Smooth muscle cell (in vitro differentiated cells): ENCODE measurements at regions not wholly inside any gene's neighbourhood (a gene's known extent, or its start where the extent isn't known, plus 50 kb on each side); places are given as distances from the start of the nearest gene placed in this dataset.

ENCODE experiments used
- DNase-seq: peaks from one replicate; lab custom pipeline; 2025; ENCODE audit not compliant: unreplicated experiment; lab: John Stamatoyannopoulos, UW
- H2AFZ ChIP-seq: fragments of 200-600 bp; sonication (generic); 2 replicates; pipeline ENCODE4 v1.6.0; 2016; ENCODE audit warnings: antibody characterized with exemption, low read depth, mild to moderate bottlenecking
- H3F3A ChIP-seq: fragments of 200-600 bp; sonication (generic); 2 replicates; pipeline ENCODE4 v1.6.0; 2017; ENCODE audit warnings: antibody characterized with exemption, low read depth
- H3K27ac ChIP-seq: fragments of 200-600 bp; sonication (generic); 2 replicates; pipeline ENCODE4 v1.5.1; 2016; ENCODE audit warnings: low read depth, mild to moderate bottlenecking
- H3K27me3 ChIP-seq: fragments of 200-600 bp; sonication (generic); 2 replicates; pipeline ENCODE4 v1.6.1; 2016; ENCODE audit warnings: low read depth, mild to moderate bottlenecking
- H3K36me3 ChIP-seq: fragments of 200-600 bp; sonication (generic); 2 replicates; pipeline ENCODE4 v1.5.1; 2016; ENCODE audit warnings: low read depth
- H3K4me1 ChIP-seq: fragments of 200-600 bp; sonication (generic); 2 replicates; pipeline ENCODE4 v1.5.1; 2016; ENCODE audit warnings: low read depth
- H3K4me2 ChIP-seq: fragments of 200-600 bp; sonication (generic); 2 replicates; pipeline ENCODE4 v1.6.0; 2016; ENCODE audit warnings: mild to moderate bottlenecking
- H3K4me3 ChIP-seq: fragments of 200-600 bp; sonication (generic); 2 replicates; pipeline ENCODE4 v1.5.1; 2016; ENCODE audit warnings: mild to moderate bottlenecking
- H3K79me2 ChIP-seq: fragments of 200-600 bp; sonication (generic); 2 replicates; pipeline ENCODE4 v1.6.0; 2016; ENCODE audit warnings: low read depth, mild to moderate bottlenecking
- H3K9ac ChIP-seq: fragments of 200-600 bp; sonication (generic); 2 replicates; pipeline ENCODE4 v1.6.0; 2016; ENCODE audit warnings: low read depth
- H3K9me3 ChIP-seq: fragments of 200-600 bp; sonication (generic); replicated peaks from 2 replicates; pipeline ENCODE4 v1.5.1; 2016; ENCODE audit warnings: low read depth
- H4K20me1 ChIP-seq: fragments of 200-600 bp; sonication (generic); 2 replicates; pipeline ENCODE4 v1.6.0; 2016; ENCODE audit warnings: low read depth
- WGBS: methylation state at CpG from one replicate; pipeline ENCODE4 v1.1.7; 2016; ENCODE audit warnings: low lambda C conversion rate; 5-methylcytosine and 5-hydroxymethylcytosine counted together
- TF ChIP-seq, protein P1 (sequence below): fragments of 200-600 bp; sonication (generic); IDR thresholded peaks from 2 replicates; pipeline ENCODE4 v1.5.1; 2017; ENCODE audit warnings: borderline replicate concordance, mild to moderate bottlenecking, antibody characterized with exemption; ENCODE audit not compliant: insufficient read depth, poor library complexity, severe bottlenecking

DNA sequence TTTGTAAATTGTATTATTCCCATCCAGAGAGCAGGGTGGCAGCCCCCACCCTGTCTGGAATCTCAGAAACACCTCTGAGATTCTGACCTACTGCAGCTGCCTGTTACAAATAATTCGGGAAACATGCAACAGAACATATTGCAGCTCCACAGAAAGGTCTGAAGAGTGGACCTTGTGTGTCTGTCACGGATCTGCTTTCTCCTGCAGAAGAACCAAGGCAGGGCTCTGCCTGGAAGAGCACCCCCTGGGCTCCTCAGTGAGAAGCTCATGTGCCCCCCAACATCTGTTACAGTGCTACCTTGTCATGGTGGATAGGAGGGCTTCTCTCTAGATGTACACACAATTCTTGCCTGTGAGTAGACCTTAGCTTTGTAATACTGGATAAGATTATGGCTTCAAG is 286.6 kb upstream of the GATB start:
- Histone ChIP-seq H4K20me1 (no peaks in the 10 kb centered on the region), H3K27ac (no peak overlapping the region), H3K9me3 (no peaks in the 10 kb centered on the region), H3F3A (no peaks in the 10 kb centered on the region), H3K79me2 (no peaks in the 10 kb centered on the region), H3K4me2 (no peak overlapping the region), H3K9ac (no peak overlapping the region), H3K4me1 (peaks cover 11% of the 10 kb centered on the region), H3K36me3 (no peaks in the 10 kb centered on the region), H2AFZ (no peak overlapping the region), H3K27me3 (peaks cover 7% of the 10 kb centered on the region), H3K4me3 (no peak overlapping the region)
- WGBS, result 93% methylated on average over 2 of the region's 2 CpGs
- DNase-seq, result no peak
- TF ChIP-seq, protein P1, sequence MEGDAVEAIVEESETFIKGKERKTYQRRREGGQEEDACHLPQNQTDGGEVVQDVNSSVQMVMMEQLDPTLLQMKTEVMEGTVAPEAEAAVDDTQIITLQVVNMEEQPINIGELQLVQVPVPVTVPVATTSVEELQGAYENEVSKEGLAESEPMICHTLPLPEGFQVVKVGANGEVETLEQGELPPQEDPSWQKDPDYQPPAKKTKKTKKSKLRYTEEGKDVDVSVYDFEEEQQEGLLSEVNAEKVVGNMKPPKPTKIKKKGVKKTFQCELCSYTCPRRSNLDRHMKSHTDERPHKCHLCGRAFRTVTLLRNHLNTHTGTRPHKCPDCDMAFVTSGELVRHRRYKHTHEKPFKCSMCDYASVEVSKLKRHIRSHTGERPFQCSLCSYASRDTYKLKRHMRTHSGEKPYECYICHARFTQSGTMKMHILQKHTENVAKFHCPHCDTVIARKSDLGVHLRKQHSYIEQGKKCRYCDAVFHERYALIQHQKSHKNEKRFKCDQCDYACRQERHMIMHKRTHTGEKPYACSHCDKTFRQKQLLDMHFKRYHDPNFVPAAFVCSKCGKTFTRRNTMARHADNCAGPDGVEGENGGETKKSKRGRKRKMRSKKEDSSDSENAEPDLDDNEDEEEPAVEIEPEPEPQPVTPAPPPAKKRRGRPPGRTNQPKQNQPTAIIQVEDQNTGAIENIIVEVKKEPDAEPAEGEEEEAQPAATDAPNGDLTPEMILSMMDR, result no peak

DNA sequence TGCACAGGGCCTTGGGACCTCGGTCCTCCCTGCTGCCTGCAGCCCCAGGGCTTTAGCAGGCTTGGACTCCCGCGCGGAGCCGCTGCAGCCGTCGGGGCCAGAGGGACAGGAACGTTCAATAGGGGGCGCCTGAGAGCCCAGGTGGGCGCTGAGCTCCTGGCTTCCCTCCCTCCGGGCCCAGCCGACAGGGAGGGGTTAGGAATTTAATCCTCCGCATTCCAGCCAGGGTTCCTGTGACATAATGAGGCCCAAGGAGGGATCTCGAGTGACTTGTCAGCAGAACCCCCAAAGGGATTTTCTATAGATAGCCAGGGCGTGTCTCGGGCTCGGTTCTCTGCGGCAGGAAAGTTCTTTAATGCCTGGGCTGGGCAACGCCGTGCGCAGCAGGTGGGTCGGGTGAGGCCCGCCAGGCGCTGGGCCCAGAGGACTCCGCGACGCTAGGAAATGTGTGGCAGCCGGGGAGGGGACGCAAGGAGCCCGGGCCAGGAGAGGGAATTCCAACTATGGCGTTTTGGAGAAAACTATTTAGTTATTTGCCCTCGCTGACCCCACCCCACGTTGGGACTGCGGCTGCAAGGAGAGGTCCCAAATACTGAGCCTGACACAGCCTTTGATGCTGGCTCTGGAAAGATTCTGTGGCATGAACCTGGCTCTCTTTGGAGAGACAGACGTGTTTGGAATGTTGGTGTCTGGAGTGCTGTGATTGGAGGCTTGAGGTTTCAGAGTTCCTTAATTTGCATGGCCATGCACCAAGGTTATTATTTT is 285.2 kb upstream of the GATB start:
- Histone ChIP-seq H3K27me3 (peaks cover 7% of the 10 kb centered on the region), H3K9ac (no peak overlapping the region), H3K27ac (no peak overlapping the region), H3K4me1 (peaks cover 11% of the 10 kb centered on the region), H4K20me1 (no peaks in the 10 kb centered on the region), H3K79me2 (no peaks in the 10 kb centered on the region), H3K4me2 (peak overlapping the region; percentile 81), H3K4me3 (peak overlapping the region; percentile 30), H3K36me3 (no peaks in the 10 kb centered on the region), H3F3A (no peaks in the 10 kb centered on the region), H3K9me3 (no peaks in the 10 kb centered on the region), H2AFZ (peak overlapping the region; percentile 10)
- DNase-seq, result no peak
- TF ChIP-seq, protein P1, result peak; percentile 51
- WGBS, result 4% methylated on average over 34 of the region's 35 CpGs

DNA sequence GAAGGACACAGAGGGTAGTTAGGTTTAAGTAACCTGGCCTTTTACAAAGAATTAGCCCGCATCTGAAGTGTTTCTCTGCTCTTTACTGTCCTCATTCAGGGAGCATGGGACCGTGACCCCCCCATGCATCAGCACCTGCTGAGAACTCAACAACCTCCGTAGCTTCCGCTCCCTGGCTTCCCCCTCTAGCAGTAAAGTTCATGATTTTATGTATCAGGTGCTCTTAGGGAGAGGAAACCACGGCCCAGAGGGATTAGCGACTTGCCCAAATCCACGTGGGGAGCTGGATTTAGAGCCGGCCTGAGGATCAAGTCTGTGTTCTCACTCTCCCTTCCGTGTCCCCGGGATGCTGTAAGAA is 284.6 kb upstream of the GATB start:
- no peaks in the 10 kb centered on the region for H3K36me3 ChIP-seq
- H3F3A ChIP-seq, result no peaks in the 10 kb centered on the region
- H4K20me1 ChIP-seq, result no peaks in the 10 kb centered on the region
- peak overlapping the region; percentile 30 for H3K4me3 ChIP-seq
- no peak for DNase-seq
- WGBS, result 23% methylated on average over 10 of the region's 10 CpGs
- H3K4me1 ChIP-seq, result peaks cover 11% of the 10 kb centered on the region
- no peaks in the 10 kb centered on the region for H3K79me2 ChIP-seq
- H3K9me3 ChIP-seq, result no peaks in the 10 kb centered on the region
- no peak overlapping the region for H3K27ac ChIP-seq
- TF ChIP-seq, protein P1, result no peak
- no peak overlapping the region for H3K9ac ChIP-seq
- peak overlapping the region; percentile 81 for H3K4me2 ChIP-seq
- peak overlapping the region; percentile 10 for H2AFZ ChIP-seq
- peaks cover 7% of the 10 kb centered on the region for H3K27me3 ChIP-seq
